MG63 (cell line): ENCODE measurements at regions not wholly inside any gene's neighbourhood (a gene's known extent, or its start where the extent isn't known, plus 50 kb on each side); places are given as distances from the start of the nearest gene placed in this dataset.
"Not testable (repeated sequence)": the region's sequence is repeated elsewhere in the genome, so short reads cannot be mapped to it uniquely, and the experiment has no call there.

Experiments
- DNase-seq: peaks from one replicate; pipeline ENCODE4 v3.0.0-alpha.2; 2020
- H3K27me3 ChIP-seq: fragments of 250-450 bp; sonication (Bioruptor Pico); 2 replicates; pipeline ENCODE4 v1.5.1; 2020; ENCODE audit warnings: mild to moderate bottlenecking, moderate library complexity
- H3K36me3 ChIP-seq: fragments of 250-450 bp; sonication (Bioruptor Pico); 2 replicates; pipeline ENCODE4 v1.5.1; 2020; ENCODE audit warnings: mild to moderate bottlenecking, moderate library complexity
- H3K4me3 ChIP-seq: fragments of 250-450 bp; sonication (Bioruptor Pico); 2 replicates; pipeline ENCODE4 v1.5.1; 2020; ENCODE audit warnings: mild to moderate bottlenecking, moderate library complexity
- H3K9me3 ChIP-seq: fragments of 250-450 bp; sonication (Bioruptor Pico); 2 replicates; pipeline ENCODE4 v1.5.1; 2020; ENCODE audit warnings: mild to moderate bottlenecking, moderate library complexity

DNA sequence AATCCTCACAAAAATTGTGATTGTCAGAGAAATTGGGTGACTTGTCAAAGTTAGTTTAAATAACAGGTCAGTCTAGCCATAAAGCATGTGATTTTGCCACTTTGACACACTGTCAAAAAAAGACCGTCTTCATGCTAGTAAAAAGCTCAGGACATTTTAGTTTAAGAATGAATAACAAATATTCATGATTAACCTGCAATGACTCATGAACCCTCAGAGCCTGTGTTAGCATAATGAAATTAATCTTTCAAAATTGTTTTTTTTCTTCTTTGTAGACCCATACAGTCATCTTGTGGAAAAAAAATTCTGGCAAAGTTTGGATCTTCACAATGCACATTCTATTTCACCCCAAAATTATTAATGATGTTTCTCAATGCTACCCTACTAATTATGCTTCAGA is 255.2 kb upstream of the POT1 start:
- H3K4me3 ChIP-seq, result no peak overlapping the region
- H3K27me3 ChIP-seq, result no peaks in the 10 kb centered on the region
- no peaks in the 10 kb centered on the region for H3K36me3 ChIP-seq
- H3K9me3 ChIP-seq, result no peaks in the 10 kb centered on the region
- no peak for DNase-seq

DNA sequence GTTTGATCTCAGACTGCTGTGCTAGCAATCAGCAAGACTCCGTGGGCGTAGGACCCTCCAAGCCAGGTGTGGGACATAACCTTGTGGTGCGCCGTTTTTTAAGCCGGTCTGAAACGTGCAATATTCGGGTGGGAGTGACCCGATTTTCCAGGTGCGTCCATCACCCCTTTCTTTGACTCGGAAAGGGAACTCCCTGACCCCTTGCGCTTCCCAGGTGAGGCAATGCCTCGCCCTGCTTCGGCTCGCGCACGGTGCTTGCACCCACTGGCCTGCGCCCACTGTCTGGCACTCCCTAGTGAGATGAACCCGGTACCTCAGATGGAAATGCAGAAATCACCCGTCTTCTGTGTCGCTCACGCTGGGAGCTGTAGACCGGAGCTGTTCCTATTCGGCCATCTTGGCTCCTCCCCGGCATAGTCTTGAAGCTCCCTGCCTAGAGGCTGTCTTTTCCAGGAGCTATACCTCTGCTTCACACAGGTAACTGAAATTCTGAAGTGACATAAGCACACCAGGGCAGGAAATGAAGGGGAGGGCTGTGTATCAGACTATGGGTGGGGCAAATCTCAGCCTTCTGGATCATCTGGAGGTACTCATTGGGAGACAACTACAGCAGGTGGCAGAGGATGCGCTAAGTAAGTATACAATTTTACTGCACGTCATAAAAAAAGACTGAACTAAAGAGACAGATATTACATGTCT is 252.1 kb upstream of the POT1 start:
- H3K9me3 ChIP-seq, DNase-seq, H3K27me3 ChIP-seq, H3K36me3 ChIP-seq, H3K4me3 ChIP-seq: not testable (repeated sequence)

DNA sequence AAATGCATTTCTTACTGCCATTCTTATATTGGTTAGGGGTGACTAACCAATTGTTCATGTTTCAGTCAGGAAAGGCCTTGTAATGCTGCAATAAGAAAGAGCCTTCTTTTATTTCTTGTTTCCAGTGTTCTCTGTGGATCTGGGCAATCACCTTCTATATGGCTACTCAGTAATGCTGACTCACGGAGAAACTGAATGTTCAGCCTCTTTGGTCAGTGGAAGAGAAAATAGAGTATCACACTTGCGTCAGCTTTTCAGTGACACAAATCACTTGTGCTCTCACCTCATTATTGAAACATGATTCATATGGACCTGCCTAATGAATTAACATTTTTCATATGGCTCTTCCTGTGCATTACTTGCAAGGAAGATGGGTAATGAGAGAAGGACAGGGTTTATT is 243.9 kb upstream of the POT1 start:
- Histone ChIP-seq H3K27me3 (no peaks in the 10 kb centered on the region), H3K9me3 (no peaks in the 10 kb centered on the region), H3K4me3 (no peak overlapping the region), H3K36me3 (no peaks in the 10 kb centered on the region)
- no peak for DNase-seq

DNA sequence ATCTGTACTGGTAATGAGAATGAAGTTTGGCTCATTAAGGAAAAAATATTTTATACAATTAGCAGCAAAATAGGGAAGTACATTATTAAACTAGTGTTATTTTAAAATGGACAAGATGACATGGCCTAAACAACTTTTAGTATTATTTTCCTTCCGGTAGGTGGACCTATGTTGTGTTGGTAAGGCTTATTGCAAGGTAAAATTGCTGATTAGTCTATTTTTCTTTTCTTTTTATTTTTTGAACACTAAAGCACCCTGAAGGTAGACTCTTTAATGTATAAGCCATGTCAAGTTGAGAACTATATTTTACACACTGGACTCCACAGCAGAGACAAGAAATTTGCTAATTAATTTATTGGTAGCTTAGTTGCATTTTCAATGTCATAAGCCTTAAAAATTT is 239.5 kb upstream of the POT1 start:
- no peak for DNase-seq
- Histone ChIP-seq H3K27me3 (no peaks in the 10 kb centered on the region), H3K4me3 (no peak overlapping the region), H3K9me3 (no peaks in the 10 kb centered on the region), H3K36me3 (no peaks in the 10 kb centered on the region)

DNA sequence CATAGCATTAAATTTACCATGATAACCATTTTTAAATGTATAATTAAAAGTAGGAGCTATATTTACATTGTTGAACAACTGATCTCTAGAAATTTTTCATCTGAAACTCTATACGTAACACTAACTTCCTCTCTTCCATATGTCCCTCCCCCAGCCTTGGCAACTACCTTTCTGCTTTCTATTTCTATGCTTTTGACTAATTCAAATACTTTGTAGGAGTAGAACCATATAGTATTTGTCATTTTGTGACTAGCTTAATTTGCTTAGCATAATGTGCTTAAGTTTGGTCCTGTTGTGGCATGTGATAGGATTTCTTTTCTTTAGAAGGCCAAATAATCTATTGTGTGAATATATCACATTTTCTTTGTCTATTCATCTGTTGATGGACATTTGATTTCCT is 225.3 kb upstream of the POT1 start:
- no peaks in the 10 kb centered on the region for H3K27me3 ChIP-seq

DNA sequence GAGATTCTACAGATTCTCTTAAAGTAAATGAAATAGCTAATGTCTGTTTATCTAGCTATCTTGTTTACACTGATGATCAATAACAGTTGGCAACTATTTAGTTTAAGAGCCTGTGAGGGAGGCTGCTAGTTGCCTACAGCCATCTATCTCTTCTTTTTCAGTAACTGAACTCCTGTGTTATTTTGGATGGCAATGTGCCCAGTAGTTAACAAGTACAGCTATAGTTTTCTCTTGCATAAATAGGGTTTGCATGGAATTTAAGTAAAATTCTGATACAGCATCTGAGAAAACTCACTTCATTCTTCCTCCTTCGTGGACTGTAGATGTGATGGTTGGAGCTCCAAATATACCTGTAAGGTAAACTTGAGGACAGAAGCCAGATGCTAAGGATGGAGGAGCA is 219.5 kb upstream of the POT1 start:
- H3K27me3 ChIP-seq, result no peaks in the 10 kb centered on the region
- no peak for DNase-seq
- H3K4me3 ChIP-seq, result no peak overlapping the region

More for the DNA sequence above, 225.3 kb upstream of the POT1 start:
- Histone ChIP-seq H3K4me3 (no peak overlapping the region), H3K9me3 (no peaks in the 10 kb centered on the region), H3K36me3 (no peaks in the 10 kb centered on the region)
- no peak for DNase-seq

DNA sequence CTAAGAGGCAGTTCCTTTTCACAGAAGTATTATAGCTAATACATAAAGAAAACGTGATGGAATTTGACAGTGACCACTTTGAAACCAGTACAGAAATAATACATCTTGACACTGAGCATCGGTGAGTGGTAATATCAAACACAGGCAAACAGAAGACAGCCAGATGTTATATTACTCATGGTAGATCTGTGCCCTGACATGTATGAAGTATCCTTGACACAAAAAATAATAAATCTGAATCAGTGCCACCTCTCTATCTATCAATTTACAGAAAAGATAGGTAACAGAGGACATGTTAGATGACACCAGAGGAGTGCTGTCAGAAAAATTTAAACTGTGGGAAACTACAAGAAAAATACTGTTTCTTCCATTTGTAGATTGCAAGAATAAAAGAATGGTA is 217.4 kb upstream of the POT1 start:
- Histone ChIP-seq H3K9me3 (no peaks in the 10 kb centered on the region), H3K27me3 (no peaks in the 10 kb centered on the region)

More for the DNA sequence above, 219.5 kb upstream of the POT1 start:
- H3K36me3 ChIP-seq, result no peaks in the 10 kb centered on the region
- H3K9me3 ChIP-seq, result no peaks in the 10 kb centered on the region

DNA sequence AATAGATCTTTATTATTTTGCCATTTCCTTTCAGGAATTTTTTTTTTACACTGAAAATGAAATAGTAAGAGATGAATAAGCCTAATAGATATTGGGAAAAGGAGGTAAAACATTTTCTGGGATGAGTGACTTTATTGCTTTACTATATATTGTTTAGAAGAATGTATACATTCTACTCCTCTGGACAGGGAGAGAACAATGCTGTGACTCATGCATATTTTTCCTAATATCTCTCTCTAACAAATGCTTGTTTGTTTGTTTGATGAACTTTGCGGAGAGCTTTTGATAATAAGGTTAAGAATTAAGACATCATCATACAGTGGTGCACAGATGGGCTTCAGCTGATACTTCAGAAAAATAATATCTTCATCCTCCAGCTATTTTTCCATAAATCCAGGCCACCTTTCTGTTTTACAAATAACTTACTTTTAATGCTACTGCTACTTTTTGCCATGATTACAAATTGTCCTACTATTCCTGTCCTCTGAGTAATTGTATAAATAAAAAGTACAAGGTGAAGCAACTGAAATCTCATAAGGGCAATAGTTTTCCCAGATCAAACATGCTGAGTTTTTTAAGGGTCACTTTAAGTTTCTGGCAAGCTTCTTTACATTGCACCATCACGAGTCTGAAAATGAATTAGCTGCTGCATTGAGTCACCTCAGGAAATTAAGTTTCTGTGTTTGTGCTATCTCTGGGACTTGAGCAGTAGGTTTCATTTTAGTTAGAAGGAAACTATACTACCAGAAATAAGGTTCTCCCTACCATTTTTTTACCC is 207.3 kb upstream of the POT1 start:
- DNase-seq, result no peak
- H3K9me3 ChIP-seq, result no peaks in the 10 kb centered on the region

More for the DNA sequence above, 217.4 kb upstream of the POT1 start:
- Histone ChIP-seq H3K36me3 (no peaks in the 10 kb centered on the region), H3K4me3 (no peak overlapping the region)
- DNase-seq, result no peak

DNA sequence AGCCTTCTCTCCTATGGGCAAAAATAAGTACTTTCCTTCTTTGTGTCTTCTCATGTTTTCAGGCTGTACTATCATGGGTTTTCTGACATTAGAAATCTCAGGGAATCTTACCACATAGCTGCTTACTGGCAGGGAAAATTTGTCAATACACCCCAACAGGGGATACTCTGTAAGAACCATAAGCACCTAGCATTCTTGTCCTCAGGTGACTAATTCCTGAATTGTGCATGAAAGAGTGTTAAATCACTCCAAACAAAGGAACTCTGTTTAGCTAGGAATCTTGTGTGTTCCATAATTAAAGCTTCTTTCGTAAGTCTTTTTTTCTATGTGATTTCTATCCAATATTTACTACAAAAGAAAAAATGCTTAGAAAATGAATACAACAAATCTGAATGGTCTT is 206.7 kb upstream of the POT1 start:
- H3K9me3 ChIP-seq, result no peaks in the 10 kb centered on the region
- DNase-seq, result no peak
- H3K4me3 ChIP-seq, result no peak overlapping the region
- H3K27me3 ChIP-seq, result no peaks in the 10 kb centered on the region
- no peaks in the 10 kb centered on the region for H3K36me3 ChIP-seq

More for the DNA sequence above, 207.3 kb upstream of the POT1 start:
- H3K36me3 ChIP-seq, result no peaks in the 10 kb centered on the region
- no peaks in the 10 kb centered on the region for H3K27me3 ChIP-seq
- H3K4me3 ChIP-seq, result peak overlapping the region; percentile 9; the same call in 1 of the 2 replicates

DNA sequence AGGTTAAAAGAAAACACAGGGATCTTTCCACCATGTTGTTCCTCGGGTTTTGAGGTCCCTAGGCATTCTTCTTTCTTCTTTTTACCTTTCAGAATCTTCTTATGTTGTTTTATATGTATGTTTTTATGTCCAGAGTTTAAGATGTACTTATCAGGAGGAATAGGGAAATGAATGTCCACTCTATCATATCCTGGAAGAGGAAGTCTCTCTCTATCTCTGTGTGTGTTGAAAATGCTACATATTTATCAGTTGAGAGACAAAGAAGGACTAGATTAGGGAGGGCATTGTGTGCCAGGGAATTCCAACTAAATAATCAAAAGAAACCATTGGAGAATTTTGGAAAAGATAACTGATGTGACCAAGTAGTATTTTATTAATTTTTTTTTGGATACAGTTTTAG is 200.5 kb upstream of the POT1 start:
- Histone ChIP-seq H3K9me3 (no peaks in the 10 kb centered on the region), H3K36me3 (no peaks in the 10 kb centered on the region), H3K4me3 (no peak overlapping the region), H3K27me3 (no peaks in the 10 kb centered on the region)
- no peak for DNase-seq

DNA sequence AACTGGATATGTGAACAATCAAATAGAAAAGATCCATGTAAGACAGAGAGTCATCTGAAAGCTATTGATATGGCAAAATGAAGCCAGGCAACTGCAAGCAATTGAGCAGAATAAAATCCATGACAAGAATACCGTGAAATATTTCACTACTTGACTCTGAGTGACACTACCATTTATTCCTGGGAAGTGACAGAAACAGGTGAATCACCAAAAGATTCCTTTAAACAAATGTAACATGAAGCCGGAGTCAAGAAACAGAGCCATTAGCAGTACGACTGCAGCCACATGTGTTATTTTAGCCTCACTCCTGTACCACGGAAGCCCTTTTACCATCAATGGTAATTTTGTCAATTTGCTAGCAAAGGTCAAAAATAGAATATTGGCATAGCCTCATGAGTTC is 197.7 kb upstream of the POT1 start:
- H3K4me3 ChIP-seq, result no peak overlapping the region
- DNase-seq, result no peak
- no peaks in the 10 kb centered on the region for H3K9me3 ChIP-seq
- no peaks in the 10 kb centered on the region for H3K27me3 ChIP-seq
- H3K36me3 ChIP-seq, result no peaks in the 10 kb centered on the region

DNA sequence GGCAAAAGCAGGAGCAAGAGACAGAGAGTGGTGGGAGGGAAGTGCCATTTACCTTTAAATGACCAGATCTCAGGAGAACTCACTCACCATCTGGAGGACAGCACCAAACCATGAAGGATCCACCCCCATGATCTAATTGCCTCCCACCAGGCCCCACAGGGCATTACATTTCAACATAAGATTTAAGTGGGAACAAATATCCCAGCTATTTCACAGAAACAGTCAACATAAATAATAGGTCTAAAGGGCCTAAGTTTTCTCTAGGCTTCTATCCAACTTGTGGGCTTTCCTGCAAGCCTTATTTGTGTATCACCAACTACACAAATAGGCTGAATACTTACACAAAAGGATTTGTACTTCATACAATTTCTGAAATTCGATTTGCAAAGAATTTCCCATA is 196.8 kb upstream of the POT1 start:
- Histone ChIP-seq H3K9me3 (no peaks in the 10 kb centered on the region), H3K27me3 (no peaks in the 10 kb centered on the region), H3K36me3 (no peaks in the 10 kb centered on the region), H3K4me3 (no peak overlapping the region)
- DNase-seq, result no peak

DNA sequence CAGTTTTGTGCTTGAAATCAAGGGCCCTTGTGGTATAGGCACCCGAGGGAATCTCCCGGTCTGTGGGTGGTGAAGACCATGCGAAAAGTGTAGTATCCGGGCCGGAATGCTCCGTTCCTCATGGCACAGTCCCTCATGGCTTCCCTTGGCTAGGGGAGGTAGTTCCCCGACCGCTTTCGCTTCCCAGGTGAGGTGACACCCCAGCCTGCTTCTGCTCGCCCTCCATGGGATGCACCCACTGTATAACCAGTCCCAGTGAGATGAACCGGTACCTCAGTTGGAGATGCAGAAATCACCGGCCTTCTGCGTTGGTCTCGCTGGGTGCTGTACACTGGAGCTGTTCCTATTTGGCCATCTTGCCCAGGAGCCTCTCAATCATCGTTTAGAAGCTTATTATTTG is 195.7 kb upstream of the POT1 start:
- H3K36me3 ChIP-seq, result no peaks in the 10 kb centered on the region
- DNase-seq, result no peak
- H3K27me3 ChIP-seq, result no peaks in the 10 kb centered on the region
- no peaks in the 10 kb centered on the region for H3K9me3 ChIP-seq
- H3K4me3 ChIP-seq, result no peak overlapping the region

DNA sequence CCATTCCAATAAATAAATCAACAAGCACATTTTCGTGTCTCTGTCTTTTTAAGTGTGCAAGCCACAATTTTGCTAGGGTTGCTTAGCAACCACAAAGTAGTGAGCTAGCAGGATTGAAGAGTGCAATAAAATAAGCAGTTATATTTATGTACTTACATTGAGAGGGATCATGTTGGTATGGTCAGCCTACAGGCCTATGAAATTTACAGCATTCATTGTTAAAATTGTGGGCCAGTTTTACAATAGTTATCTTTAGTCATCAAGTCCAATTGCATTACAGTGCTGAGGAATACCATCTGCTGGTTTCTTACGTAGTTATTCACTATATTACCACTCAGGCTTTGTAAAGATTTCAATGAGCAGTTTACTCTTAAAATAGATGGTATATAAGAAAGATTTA is 192.5 kb upstream of the POT1 start:
- H3K4me3 ChIP-seq, result no peak overlapping the region
- DNase-seq, result no peak
- H3K36me3 ChIP-seq, result no peaks in the 10 kb centered on the region
- H3K27me3 ChIP-seq, result no peaks in the 10 kb centered on the region
- no peaks in the 10 kb centered on the region for H3K9me3 ChIP-seq

DNA sequence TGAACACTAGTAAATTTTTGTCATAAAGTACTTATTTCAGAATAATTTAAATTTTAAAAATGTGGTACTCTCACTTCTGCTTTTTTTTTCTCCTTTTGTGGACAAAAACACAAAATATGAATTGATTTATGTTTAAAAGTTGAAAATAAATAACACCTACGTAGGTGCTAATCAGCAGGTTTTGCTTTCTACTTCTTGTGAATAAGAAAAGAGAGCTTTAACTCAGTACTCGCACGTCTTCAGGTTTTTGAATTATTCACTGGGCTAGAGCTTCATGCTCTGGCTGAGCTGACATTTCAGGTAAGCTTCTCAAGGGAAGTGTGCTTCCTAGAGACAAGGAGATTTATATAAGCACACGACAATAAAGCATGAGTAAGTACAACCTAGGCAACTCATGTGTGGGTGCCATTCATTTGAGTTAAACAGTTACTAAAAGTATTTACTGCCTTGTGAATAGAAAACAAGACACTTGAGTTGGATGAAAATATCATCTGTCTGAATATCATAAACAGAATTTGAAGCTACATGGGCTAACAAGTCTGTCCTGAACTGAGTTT is 190.0 kb upstream of the POT1 start:
- Histone ChIP-seq H3K36me3 (no peaks in the 10 kb centered on the region), H3K4me3 (no peak overlapping the region), H3K27me3 (no peaks in the 10 kb centered on the region), H3K9me3 (no peaks in the 10 kb centered on the region)
- DNase-seq, result no peak

DNA sequence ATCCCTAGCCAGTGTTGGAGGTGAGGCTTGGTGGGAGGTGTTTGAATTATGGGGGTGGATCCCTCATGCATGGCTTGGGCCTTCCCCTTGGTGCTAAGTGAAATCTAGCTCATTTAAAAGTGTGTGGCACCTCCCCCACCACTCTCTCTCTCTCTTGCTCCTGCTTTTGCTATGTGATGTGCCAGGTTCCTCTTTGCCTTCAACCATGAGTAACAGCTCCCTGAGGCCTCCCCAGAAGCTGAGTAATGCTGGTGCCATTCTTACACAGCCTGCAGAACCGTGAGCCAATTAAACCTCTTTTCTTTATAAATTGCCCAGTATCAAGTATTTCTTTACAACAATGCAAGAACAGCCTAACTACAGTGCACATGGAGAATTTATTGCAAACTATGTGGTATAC is 188.8 kb upstream of the POT1 start:
- DNase-seq, result no peak
- H3K9me3 ChIP-seq, result no peaks in the 10 kb centered on the region
- H3K4me3 ChIP-seq, result no peak overlapping the region
- no peaks in the 10 kb centered on the region for H3K27me3 ChIP-seq
- H3K36me3 ChIP-seq, result no peaks in the 10 kb centered on the region

DNA sequence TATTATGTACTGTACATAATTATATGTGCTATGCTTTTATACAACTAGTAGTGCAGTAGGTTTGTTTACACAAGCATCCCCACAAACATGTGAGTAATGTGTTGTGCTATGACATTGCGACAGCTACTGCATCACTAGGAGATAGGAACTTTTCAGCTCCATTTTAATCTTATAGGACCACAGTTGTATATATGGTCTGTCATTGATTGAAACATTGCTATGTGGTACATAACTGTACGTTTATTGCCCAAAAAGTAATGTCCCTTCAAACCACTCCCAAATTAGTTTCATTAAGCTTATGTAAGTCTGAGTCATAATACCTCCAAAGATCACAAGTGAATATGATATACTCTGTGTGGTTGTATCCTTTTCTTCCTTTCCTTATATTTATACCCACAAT is 183.2 kb upstream of the POT1 start:
- no peaks in the 10 kb centered on the region for H3K36me3 ChIP-seq
- DNase-seq, result no peak

DNA sequence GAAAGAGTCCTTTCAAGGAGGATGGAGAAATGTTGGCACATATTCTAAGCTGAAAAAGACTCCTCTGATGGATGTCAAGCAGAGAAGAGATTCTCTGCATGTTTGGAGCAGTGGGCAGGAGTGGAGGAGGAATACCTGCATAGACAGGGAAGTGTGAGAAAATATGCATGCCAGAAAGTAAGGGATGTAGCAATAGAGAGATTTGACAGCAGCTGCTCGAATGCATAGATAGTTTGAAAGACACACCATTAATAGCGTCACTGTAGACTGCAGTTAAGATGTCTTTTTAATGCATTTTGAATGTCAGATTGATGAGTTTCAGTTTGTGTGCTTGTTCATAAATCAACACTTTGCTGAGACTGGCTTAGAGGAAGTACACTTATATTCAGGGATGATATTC is 169.9 kb upstream of the POT1 start:
- H3K9me3 ChIP-seq, result no peaks in the 10 kb centered on the region
- no peaks in the 10 kb centered on the region for H3K27me3 ChIP-seq
- no peaks in the 10 kb centered on the region for H3K36me3 ChIP-seq
- no peak overlapping the region for H3K4me3 ChIP-seq
- DNase-seq, result no peak

More for the DNA sequence above, 183.2 kb upstream of the POT1 start:
- Histone ChIP-seq H3K27me3 (no peaks in the 10 kb centered on the region), H3K9me3 (no peaks in the 10 kb centered on the region), H3K4me3 (no peak overlapping the region)
